HG03196 (cell line): ENCODE measurements at regions not wholly inside any gene's neighbourhood (a gene's known extent, or its start where the extent isn't known, plus 50 kb on each side); places are given as distances from the start of the nearest gene placed in this dataset.
"Not testable (repeated sequence)": the region's sequence is repeated elsewhere in the genome, so short reads cannot be mapped to it uniquely, and the experiment has no call there.

Source experiments
- ATAC-seq: cut with Tn5 transposase; IDR thresholded peaks from one replicate; pipeline ENCODE4 v1.9.1; 2021; ENCODE audit not compliant: unreplicated experiment

DNA sequence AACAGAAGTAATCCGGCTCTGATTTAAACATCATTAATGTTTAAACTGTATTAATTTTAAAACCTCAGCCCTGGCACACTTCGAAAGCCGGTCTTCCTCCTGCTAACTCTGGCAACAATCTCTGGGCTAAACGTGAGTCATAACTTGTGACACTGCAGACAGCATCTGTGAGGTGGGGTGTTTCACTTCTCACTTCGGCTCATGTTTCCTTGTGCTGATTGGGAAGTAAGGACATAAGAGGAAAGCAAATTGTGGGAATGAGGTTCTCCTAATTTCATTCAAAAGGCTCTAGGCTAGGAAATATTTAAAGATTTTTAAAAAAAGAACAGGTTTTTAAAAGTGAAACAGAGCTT, 139.9 kb upstream of the USP9X start:
- ATAC-seq: peak; percentile 61

DNA sequence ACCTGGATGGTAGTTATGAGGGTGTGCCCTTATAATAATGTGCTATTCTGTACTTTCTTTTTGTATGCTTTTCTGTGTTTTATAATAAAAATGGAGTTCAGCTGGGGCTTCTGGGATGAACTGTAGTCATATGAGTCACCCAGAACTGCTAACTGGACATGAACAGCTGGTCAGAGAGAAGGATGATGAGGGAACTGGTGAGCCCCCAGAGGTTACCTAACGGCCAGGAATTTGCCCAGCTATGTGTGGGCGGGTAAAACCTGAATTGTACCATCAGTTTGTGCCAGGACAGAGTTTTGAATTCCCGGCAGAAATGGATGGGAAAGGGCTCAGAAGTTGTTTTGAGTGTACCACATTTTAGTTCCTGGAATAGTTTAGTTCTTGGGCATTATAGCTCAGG, 138.0 kb upstream of the USP9X start:
- no peak for ATAC-seq

DNA sequence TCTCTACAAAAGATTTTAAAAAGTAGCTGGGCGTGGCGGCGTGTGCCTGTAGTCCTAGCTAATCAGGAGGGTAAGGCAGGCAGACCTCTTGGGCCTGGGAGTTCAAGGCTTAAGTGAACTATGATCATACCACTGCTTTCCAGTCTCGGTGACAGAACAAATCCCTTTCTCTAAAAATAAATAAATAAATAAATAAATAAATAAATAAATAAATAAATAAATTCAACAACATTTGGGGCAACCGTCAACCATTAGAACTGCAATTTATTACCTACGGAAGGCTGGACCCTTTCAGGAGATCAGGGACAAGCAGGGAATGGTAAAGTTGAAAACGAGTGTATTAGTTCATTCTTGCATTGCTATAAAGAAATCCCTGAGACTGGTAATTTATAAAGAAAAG, 136.2 kb upstream of the USP9X start:
- no peak for ATAC-seq

DNA sequence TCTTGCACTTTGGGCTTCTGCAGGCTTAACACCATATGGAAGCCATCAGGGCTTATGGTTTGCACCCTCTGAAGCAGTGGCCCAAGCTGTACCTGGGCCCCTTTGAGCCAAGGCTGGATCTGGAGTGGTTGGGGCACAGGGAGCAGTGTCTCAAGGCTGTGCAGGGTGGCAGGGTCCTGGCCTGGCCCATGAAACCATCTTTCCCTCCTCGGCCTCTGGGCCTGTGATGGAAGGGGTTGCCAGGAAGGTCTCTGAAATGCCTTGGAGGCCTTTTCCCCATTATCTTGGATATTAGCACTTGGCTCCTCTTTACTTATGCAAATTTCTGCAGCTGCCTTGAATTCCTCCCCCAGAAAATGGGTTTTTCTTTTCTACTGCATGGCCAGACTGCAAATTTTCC, 134.7 kb upstream of the USP9X start:
- no peak for ATAC-seq

DNA sequence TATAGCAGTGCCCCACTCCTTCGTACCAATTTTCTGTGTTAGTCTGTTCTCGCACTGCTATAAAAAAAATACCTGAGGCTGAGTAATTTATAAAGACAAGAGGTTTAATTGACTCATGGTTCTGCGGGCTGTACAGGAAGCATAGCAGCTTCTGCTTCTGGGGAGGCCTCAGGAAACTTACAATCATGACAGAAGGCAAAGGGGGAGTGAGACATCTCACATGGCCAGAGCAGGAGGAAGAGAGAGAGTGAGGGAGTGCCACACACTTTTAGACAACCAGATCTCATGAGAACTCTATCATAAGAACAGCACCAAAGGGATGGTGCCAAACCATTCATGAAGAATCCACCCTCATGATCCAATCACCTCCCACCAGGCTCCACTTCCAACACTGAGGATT, 133.8 kb upstream of the USP9X start:
- ATAC-seq: not testable (repeated sequence)

DNA sequence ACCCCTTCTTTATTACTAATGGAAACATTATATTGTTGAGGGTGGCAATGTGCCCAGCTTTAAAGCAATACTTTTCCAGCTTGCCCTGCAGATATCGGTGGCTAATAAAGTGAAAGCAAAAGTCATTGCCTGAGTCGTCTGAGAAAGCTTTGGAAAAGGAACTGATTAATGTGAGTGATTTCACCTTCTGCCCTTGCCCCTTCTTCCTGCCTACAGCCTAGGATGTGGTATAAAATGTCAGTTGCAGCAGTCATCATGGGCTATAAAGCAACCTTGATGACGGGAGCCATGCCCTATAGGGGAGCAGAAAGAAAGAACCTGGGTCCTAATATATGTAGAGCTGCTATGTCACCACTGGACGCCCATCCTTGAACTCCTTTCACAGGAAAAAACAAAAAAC, 132.4 kb upstream of the USP9X start:
- ATAC-seq: no peak

DNA sequence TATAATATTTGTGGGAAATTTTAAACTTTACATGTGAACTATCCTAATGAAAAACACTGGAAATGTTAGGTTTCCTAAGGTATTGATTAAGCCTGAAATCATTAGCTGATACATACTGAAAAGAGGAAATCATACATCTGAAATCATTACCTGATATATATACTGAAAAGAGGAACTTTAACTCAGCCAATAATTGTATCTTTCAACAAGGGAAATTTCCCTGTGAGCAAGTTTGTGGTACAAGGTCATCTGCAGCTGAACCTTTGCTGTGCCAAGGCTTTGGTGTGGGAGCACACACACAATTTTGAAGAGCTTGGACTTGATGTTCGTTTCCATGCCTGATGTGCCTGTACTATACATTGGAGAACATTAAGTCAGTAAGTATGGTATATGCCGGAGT, 131.9 kb upstream of the USP9X start:
- peak; percentile 68 for ATAC-seq

DNA sequence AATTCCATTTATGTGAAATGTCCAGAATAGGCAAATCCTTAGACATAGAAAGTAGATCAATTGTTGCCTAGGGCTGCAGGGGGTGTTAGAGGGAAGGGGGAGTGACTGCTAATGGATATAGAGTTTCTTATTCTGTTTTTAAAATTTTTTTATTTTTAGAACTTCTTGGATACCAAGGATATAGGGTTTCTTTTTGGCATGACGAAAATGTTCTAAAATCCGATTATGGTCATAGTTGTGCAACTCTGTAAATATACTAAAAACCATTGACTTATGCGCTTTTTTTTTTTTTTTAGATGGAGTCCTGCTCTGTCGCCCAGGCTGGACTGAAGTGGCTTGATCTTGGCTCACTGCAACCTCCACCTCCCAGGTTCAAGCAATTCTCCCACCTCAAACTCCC, 125.2 kb upstream of the USP9X start:
- no peak for ATAC-seq

DNA sequence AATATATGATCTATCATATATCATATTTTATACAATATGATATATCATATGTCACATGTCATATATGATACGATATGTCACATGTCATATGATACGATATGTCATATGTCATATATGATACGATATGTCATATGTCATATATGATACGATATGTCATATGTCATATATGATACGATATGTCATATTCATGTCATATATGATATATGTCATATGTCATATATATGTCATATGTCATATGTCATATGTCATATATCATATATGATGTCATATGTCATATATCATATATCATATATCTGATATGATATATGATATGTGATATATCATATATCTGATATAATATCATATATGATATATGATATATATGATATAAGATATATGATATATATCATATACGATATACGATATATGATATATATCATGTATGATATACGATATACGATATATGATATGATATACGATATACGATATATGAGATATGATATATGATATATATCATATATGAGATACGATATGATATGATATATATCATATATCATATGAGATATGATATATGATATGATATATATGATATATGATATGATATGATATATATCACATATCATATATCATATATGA, 122.3 kb upstream of the USP9X start:
- ATAC-seq: no peak

DNA sequence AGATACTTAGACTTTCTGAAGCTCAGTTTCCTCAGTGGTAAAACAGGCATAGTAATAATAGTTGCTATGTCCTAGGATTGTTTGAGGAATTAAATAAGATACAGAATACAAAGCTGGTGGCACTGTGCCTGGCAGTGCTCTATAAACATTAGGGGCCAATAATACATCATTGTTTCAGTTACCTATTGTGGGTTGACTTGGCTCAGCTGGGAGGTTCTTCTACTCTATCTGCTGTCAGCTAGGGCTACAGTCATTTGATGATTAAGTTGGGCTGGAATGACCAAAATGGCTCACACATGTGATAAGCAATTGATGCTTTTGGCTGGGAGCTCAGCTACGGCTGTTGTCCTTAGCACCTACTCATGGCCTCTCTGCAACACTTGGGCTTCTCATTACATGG, 121.2 kb upstream of the USP9X start:
- no peak for ATAC-seq

DNA sequence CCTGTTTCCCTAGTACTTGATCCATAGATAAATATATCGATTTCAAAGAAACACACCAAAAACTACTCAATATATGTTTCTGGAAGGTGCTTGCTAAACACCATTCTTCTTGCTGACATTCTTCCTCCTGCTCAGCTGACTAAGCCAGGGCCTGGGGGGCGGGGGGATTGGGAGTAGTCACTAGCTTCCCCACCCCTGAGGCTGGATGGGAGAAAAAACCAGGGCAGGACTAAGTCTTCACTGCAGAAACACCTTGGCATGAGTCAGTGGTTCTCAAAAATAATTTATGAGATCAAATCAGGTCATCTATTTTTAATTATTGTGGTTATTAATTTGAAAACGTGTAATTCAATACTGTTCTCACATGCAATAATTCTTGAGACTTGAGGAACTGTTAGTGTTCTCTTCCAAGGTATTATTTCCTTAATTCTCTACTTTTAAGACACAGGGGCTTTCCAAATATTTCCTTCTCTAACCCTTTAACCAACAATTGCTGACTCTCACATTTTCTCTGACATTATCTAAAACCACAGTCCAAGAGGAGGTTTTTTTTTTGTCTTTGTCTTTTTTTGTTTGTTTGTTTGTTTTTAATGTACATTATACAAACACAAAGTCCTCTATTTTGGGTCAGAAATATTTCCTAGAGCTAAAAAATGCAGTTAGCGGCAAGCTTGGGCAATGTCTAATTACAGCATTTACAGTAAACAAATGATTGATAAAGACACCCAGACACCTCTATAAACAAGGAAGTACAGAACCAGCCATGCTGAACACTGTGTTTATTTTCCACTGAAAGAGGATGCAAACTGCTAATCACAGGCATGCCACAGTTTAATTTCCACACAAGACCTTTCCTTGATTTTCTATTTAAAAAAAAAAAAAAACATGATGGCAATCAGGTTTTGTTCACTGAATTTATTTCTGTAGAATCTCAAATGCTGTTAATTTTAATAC, 120.3 kb upstream of the USP9X start:
- ATAC-seq: no peak

DNA sequence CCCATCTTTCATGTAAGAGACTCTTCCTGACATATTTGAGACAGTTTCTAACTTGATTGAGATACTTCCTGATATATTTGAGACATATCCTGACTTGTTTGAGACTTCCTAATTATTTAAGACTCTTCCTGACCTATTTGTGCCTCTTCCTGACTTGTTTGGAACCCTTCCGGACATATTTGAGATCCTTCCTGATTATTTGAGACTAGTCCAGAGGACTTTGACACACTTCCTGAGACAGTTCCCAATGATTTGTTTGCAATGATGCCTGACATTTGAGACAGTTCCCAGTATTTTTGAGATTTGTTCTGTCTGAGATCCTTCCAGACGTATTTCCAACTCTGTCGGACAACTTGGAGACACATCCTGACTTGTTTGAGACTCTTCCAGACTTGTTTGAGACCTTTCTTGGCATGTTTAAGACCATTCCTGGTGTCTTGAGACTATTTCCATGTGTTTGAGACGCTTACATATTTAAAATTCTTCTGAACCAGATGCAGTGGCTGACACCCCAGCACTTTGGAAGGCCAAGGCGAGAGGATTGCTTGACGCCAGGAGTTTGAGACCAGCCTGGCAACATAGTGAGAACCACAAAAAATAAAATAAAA, 118.9 kb upstream of the USP9X start:
- ATAC-seq: no peak

DNA sequence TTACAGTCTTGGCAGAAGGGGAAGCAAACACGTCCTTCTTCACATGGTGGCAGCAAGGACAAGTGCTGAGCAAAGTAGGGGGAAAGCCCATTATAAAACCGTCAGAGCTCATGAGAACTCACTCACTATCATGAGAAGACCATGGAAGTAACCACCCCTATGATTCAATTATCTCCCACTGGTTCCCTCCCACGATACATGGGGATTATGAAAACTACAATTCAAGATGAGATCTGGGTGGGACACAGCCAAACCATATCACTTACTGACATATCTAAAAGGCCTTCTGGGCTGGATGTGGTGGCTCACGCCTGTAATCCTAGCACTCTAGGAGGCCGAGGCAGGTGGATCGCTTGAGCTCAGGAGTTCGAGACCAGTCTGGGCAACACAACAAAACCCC, 117.1 kb upstream of the USP9X start:
- ATAC-seq: no peak

DNA sequence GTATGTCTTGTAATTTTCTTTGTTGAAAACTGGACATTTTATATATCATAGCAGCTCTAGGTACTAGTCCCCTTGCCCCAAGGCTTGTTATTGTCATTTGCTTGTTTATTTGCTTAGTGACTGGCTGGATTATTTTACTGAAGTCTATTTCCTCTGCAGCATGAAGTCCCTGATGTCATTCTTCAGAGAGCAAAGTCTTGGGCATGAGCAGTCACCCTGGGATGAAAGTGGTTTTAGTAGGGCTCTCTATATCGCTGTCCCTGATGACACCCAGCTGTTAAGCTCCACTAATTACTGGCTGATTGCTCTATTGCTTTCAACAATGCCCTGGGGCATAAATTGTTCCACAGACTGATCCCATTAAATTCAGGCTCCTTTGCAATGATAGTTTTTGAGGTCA, 113.5 kb upstream of the USP9X start:
- ATAC-seq: no peak

DNA sequence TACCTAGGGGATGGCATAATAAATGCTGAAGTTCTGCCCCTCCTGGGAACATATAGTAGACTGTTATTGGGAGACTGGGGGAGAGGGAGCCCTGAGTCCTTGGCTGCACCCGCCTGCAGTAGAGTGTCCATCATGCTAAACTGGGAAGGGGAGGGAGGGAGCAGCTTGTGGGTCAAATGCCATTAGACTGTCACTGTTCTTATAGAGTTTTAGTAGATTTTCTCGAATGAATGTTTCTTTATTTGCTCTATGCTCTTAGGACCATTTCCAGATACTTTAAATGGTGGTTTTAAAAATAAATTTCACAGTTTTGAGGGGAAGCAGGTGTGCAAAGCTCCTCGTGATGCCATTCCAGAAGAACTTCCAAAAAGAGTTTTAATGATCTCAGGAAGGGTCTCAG, 111.6 kb upstream of the USP9X start:
- no peak for ATAC-seq

DNA sequence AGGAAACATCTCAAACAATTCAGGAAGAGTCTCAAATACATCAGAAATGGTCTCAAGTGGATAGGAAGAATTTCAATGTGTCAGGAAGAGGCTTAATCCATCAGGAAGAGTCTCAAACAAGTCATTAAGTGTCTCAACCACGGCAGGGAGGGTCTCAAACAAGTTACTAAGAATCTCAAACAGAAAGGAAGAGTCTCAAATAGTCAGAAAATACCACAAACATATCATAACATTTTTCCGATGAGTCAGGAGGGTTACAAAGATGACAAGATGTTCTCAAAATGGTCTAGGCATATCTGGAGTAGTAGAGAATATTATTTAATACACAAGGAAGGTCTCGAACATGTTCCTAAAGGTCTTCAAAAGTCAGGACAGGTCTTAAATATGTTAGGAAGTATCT, 109.3 kb upstream of the USP9X start:
- ATAC-seq: no peak

DNA sequence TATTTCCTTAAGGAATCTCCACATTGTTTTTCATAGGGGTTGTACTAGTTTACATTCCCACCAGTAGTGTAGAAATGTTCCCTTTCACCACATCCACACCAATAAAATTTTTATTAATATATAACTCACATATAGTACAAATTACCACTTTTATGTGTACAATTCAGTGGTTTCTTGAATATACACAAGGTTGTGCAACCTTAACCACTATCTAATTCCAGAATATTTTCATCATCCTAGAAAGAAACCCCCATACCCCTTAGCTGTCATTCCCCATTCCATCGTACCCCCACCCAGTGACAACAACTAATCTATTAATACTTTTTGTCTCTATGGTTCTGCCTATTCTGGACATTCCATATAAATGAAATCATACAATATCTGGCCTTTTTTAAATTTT, 108.3 kb upstream of the USP9X start:
- ATAC-seq: no peak

DNA sequence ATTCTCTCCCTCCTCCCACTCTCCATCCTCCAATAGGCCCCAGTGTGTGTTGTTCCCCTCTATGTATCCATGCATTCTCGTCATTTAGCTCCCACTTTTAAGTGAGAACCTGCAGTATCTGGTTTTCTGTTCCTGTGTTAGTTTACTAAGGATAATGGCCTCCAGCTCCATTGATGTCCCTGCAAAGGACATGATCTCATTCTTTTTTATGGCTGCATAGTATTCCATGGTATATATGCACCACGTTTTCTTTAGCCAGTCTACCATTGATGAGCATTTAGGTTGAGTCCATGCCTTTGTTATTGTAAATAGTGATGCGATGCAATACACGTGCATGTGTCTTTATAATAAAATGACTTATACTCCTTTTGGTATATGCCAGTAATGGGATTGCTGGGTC, 100.3 kb upstream of the USP9X start:
- ATAC-seq: no peak

DNA sequence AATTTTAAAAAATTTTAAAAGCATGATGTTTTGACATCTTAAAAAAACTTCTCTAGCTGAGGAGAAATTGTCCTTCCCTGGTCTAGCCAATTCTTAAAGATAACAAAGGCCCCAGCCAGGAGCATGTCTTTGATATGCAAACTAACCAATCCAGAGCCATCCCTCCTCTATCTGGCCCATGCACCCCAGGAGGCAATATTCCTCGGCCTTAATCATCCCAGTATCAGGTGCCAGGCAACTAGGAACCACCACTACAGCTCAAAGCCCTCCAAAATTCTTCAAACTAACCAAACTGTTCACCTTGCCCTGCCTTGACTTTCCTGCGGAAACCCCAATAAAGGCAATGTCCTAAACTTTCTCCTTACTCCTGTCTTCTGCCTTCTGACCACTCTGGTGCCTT, 97.8 kb upstream of the USP9X start:
- ATAC-seq: no peak

DNA sequence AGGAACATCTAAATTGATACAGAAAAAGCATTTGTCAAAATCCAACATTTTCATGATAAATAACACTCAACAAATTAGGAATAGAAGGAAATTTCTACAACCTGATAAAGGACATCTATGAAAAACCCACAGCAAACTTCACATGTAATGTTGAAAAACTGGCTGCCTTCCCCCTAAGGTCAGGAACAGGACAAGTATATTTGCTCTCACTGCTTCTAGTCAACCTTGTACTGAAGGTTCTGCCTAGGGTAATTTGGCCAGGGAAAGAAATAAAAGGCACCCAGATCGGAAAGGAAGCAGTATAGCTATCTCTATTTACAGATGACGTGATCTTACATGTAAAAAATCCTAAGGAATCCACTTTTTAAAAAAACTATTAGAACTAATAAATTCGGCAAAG, 97.1 kb upstream of the USP9X start:
- ATAC-seq: no peak

DNA sequence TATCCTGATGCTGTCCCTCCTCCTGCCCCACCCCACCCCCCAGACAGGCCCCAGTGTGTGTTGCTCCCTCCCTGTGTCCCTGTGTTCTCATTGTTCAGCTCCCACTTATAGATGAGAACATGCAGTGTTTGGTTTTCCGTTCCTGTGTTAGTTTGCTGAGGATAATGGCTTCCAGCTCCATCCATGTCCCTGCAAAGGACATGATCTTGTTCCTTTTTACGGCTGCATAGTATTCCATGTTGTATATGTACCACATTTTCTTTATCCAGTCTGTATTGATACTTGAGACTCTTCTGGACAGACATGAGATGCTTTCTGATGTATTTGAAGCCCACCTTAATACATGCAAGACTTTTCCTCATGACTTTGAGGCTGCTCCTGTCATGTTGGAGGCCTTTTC, 91.8 kb upstream of the USP9X start:
- ATAC-seq: not testable (repeated sequence)

DNA sequence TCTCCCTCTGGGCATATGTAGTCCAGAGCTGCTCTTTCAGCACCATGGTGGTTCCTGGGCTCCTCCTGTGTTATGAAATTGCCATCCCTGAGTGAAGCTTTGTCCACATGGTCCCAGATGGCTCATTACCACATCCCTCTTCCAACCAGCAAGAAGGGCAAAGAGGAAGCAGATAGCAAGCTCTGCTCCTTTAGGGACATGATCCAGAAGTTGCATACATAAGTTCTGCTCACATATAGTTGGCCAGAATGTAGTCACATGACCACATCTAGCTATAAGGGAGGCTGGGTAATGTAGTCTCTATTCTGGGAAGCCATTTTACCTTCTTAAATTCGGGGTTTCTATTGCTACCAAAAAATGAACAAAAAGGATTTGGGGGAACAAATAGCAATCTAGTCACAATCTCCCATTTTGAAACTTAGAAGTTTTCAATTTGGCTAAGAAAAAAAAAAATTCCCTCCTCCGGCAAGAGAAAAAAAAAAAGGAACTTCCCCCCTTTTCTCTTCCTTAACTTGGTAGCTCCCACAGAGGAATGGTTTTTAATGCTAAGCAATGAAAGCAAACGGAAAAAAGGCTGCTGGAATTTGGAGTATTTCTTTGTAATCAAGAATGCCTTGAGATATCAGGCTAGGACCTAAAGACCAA, 88.2 kb upstream of the USP9X start:
- ATAC-seq: no peak
